Uterus (tissue), 2 donors: ENCODE measurements at regions not wholly inside any gene's neighbourhood (a gene's known extent, or its start where the extent isn't known, plus 50 kb on each side); places are given as distances from the start of the nearest gene placed in this dataset.

ENCODE experiments used
- CTCF ChIP-seq, 4 experiments: fragments of 200-600 bp in 2 of 4; fragments of 450-650 bp in 2 of 4; sonication (generic) in 2 of 4; IDR thresholded peaks; one replicate each; pipeline ENCODE4 v1.5.1; 2016 to 2019; ENCODE audit warnings: antibody characterized with exemption in 4 of 4, mild to moderate bottlenecking in 2 of 4, moderate library complexity in 1 of 4
- POLR2A ChIP-seq, 2 donors: fragments of 450-650 bp; IDR thresholded peaks; one replicate each; pipeline ENCODE4 v1.6.1; 2016; ENCODE audit warnings: antibody characterized with exemption in 2 of 2, mild to moderate bottlenecking in 1 of 2, moderate library complexity in 1 of 2

- TF ChIP-seq CTCF (IDR thresholded peaks at IDR 0.05) = no peak
- no peak for TF ChIP-seq POLR2A (IDR thresholded peaks at IDR 0.05)
These were observed 129.0 kb upstream of the C1orf21 start for GRCh38 chr1:184257873-184258272.
